ENCODE measurements at regions not wholly inside any gene's neighbourhood (a gene's known extent, or its start where the extent isn't known, plus 50 kb on each side); places are given as distances from the start of the nearest gene placed in this dataset.

DNA sequence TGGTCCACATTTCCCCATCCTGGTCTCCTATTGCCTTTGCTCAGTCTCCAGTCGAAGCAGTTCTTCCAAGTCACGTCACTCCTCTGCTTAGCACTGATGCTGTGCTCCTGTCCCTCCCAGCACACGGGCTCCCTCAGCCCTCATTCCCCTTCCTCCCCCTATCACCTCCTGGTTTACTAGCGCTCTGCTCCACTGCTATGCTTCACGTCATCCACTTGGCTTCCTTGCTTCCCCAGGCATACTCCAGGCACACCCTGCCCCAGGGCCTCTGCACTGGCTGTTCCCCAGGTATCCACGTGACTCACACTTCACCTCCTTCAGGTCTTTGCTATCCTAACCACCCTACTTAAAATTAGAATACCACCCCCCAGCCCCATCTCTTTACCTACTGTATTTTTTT is 269.3 kb downstream of the GLI2 start:
- no peak for DNase-seq

DNA sequence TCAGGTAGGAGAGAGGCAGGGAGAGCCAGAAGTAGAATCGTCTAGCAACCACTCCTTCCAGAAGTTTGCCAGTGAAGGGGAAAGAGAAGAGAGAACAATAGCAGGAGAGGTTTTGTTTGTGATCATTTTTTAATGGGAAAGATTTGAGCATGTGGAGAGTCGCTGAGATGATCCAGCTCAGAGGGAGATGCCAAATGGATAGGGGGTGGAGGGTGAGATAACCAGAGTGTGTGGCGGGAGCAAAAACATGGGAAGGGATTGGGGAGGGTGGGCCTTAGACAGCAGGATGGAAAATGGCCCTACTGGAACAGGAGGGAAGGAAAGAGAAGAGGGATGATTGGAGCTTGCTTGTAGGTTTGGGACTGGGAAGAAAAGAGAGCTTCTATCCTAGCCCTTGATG is 269.8 kb downstream of the GLI2 start:
- no peak for DNase-seq

DNA sequence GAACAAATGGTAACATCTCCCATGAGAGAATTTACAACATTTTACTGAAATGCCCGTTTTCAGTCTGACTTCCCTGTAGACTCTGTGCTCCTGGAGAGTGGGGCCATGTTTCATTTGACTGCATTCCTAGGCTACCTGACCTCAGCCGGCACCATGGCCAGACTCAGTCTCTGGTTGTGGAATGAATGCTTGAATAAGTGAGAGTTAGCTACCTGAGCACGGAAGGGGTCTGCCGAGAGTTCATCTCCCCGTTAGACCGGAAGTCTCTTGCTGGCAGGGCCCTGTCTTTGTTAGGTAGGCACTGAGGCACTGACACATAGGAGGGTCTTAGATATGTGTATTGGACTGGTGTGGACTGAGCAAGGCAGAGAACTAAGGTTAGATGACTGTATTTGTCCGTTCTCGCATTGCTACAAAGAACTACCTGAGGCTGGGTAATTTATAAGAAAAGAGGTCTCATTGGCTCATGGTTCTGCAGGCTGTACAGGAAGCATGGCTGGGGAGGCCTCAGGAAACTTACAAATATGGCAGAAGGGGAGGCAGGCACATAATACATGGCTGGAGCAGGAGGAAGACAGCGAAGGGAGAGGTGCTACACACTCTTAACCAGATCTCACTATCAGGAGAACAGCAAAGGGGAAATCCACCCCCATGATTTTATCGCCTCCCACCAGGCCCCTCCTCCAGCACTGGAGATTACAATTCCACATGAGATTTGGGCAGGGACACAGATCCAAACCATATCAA is 271.2 kb downstream of the GLI2 start:
- no peak for DNase-seq

DNA sequence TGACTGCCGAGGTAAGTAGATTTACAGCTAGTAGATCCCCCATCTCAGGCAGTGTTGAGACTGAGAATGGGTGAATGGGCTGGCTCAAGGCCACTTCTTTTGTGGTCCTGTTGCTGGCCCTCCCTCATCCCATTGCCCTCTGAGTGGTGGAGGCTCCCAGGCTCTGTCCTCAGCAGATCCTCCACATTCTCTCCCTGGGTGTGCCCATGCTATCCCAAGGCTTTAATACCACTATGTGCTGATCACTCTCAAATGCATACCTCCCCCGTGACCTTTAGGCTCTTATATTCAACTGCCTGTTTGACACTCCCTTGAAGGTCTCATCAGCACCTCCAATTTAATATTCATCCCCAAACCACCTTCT is 271.8 kb downstream of the GLI2 start:
- DNase-seq = no peak

DNA sequence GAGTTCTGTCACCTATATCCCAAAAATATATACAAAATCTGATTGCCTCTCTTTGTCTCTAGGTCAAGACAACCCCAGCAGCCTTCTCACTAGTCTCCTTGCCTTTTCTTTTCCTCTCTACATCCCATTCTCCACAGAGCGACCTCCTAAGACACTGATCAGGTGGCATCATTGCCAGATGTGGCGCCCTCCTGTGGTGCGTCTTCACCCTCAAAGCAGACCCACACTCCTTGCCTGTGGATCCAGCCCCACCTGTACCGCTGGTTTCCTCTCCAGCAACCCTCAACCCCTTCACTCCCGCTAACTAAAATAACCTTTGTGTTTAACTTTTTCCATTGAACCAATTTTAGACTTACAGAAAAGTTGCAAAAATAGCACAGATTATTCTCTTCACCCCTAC is 273.3 kb downstream of the GLI2 start:
- no peak for DNase-seq

DNA sequence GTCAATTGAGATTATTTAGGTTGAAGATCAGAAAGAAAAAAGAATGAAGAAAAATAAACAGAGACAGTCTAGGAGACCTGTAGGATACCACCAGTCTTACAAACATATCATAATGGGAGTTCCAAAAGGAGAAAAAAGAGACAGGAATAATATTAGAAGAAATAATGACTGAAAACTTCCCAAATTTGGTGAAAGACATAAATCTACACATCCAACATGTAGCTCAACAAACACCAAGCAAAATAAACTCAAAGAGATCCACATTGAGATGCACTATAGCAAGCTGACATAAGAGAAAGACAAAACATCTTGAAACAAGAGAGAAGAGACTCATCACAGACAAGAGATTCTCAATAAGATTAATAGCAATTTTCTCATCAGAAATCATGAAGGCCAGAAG is 274.0 kb downstream of the TFCP2L1 start:
- DNase-seq = no peak

DNA sequence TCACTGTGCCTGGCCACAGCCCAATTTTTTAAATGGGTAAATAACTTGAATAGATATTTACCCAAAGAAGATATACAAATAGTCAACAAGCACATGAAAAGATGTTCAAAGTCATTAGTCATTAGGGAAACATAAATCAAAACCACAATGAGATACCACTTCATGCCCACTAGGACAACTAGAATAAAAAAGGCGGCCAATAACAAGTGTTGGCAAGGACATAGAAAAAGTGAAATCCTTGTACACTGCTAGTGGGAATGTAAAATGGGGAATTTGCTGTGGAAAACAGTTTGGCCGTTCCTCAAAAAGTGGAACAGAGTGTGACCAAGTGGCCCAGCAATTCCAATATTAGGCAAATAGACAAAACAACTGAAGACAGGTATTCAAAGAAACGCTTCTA is 270.1 kb downstream of the TFCP2L1 start:
- no peak for DNase-seq

DNA sequence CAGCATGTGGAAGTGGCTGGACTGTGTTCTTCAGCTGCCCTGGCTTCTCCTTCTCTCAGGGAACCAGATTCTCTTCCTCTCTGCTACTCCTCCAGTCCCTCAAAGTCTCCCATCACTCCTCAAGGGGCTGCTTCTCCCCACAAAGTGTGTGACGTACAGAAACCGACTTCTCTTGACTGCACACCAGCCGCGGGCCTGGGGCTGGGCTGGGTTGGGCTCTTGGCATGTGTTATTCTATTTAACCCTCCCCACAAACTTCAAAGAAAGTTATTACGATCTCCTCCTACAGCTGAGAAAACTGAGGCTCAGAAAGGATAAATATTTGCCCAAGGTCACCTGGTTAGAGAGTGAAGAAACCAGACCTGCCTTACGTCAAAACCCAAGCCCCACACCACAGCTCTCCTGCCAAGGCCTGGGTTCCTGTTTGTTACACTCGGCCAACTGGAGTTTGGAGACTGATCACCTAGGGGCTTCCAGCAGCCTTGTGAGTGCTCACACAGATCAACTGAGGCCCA is 269.0 kb downstream of the TFCP2L1 start:
- DNase-seq = no peak

DNA sequence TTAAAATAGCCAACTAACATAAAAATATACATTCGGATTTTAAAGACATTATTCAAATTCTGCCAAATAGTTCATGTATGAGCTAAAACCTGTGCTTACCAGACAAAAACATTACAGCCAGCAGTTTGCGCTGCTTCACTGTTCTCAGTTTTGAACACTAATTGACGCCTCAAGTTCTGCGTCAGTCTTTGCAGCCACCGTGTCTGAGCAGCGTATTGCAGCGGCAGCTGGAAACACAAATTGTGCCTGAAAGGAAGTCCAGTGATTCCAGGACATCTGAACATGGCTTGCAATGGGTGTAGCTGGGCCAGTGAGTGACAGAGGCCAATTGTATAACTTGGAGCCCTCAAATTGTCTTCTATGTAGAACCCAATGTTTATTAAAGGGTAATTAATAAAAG is 267.6 kb downstream of the TFCP2L1 start:
- DNase-seq = no peak

DNA sequence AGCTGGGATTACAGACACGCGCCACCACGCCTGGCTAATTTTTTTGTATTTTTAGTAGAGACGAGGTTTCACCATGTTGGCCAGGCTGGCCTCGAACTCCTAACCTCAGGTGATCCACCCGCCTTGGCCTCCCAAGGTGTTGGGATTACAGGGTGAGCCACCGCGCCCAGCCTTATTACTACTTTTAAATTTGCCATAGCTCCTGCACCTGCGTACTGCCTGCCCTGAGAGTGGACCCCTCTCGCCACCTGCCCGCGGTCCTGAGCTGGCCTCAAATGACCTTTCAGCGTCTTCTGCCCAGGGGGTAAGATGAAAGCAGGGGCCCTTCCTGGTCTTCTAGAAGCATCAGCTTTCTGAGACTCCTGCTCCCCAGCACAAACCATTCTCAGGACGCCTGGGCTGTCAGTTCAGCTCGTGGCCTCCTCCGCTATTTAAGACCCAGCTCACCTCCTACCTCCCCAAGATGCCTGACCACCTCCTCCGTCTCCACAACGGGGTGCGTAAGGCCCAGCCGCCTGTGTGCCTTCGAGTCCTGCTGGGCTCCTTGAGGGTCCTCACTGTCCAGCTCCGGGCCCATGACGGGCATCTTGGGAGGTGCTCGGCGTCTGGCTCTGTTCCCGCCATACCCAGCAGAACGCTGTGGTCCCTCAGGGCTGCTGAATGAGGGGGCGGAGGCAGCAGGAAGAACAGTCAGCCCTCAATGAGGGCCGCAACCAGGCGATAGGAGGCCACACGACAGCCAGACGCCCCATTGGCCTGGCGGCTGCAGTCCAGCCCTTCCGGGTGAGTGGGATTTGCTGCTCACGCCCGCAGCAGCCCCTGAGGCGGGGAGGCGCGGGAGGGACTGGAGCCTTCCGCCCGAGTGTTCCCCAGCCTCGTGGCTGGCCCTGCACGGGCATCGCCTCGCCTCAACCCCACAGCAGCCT is 266.6 kb downstream of the TFCP2L1 start:
- no peak for DNase-seq

DNA sequence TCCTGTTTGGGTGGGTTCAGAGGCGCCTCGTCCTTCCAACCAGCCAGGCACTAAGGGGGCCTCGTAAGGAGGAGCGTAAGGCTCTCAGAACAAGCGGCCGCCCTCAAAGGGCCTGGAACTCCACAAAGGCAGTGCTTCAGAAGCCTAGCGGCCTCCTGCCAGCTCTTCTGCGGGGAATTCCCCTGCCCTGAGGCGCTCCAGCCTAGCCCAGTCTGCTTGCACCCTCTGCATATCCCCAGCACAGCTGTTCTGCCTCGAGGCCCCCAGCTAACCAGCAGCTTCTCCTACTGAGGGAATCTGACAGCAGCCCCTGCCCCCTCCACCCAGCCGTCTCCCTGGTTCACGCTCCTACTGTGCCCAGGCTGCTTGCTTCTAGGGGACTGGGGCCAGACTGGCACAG is 265.9 kb downstream of the TFCP2L1 start:
- DNase-seq = no peak

DNA sequence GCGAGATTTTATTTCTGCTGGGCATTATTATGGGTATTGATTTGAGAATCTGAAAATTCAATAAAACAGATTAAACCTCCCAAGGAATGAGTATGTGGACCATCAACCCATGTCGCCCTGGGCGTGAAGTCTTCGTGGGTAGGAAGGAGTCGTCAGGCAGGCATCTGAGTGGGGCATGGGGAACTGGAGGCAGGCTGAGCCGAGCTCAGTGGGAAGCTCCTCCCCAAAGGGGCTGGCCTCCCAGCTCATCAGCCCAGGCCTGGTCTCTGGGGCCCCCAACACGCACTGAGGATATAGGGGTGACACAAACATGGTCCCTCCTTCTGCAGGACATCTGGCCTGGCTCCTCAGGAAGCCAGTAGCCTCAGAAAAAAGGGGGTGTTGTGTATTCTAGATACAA is 265.2 kb downstream of the TFCP2L1 start:
- no peak for DNase-seq

DNA sequence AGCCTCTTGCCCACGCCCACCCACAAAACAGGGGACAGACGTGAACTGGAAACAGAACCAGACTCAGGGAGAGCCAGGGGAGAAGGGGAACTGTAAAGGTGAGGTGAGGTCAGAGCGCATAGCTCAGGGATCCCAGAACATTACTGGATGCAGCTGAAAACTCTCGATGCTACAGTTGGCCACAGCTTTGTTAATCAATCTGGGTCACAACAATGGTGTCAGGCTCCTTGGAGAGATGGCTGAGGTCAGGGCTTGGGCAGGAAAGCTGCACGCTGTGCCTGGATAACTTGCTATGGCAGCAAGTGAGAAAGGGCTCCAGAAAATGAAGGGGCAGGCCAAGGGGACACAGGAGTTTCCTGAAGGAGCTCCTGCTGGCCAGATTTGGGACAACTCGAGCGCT is 263.3 kb downstream of the TFCP2L1 start:
- DNase-seq = no peak

DNA sequence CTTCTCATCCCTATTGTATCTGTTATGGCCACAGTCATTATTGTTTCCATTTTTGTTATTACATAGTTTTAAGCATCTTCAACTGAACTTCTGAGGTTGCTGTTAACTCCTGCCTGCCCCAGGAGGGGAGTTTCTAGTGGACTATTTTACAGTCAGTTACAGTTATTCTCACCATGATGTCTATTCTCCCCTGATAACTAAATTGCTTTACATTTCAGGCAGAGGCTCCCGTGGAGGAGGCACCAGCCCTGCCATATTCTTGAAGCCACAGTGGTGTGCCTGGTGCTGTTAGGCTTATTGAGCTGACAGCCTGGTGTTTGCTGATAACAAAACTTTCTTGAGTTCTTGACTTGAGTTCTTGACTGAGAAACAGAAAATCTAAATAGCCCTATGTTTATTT is 256.4 kb downstream of the TFCP2L1 start:
- no peak for DNase-seq

DNA sequence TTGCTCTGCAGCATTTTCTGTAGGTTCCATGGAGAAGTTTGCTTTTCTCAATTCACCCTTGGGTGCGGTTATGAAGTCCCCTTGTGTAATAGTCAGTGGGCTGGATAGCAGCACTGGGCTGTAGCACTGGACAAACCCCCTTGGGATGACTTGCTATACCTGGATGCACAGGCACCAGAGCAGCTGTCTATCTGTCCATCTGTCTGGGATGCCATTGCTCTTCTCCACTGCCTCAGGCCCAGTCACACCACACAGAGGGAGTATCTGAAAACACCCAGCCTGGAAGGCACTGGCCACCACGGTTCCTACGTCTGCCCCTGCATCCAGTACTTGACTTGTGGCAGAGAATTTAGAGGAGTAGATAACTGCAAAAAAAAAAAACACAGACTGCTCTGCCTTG is 254.5 kb downstream of the TFCP2L1 start:
- no peak for DNase-seq

DNA sequence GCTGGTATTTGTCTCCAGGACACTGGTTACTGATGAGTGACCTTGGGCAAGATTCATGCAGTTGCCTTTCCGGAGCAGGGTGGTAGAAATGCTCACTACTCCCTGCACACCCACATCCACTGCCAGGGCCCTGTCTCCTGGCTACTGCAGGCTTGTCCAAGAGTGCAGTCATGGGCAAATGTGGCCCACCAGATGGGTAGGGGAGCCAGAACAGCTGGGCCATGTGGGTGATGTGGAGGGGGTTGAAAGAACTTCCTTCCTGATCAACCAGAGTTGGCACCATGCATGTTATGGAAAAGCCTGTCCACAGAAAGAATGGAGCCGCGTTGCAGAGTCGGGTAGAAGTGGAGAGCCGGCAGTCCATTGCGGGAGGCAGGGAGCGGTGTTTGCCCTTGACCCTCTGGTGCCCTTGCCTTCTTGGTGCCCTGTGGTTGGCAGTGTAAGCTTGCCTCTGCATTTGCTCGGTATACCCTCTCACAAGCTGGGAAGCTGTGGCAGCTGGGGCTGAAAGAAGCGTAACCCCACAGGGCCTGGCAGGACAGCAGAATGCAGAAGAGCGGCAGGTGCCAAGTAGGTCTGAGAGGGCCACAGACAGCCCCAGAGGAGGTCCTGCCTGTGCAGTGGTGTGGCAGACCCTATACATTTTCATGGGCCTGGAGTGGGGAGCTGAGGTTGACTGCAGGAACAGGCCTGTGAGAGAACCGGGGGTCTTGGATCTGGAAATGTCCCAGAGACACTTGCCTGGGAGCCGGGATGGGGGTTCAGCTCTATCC is 253.2 kb downstream of the TFCP2L1 start:
- DNase-seq = no peak

DNA sequence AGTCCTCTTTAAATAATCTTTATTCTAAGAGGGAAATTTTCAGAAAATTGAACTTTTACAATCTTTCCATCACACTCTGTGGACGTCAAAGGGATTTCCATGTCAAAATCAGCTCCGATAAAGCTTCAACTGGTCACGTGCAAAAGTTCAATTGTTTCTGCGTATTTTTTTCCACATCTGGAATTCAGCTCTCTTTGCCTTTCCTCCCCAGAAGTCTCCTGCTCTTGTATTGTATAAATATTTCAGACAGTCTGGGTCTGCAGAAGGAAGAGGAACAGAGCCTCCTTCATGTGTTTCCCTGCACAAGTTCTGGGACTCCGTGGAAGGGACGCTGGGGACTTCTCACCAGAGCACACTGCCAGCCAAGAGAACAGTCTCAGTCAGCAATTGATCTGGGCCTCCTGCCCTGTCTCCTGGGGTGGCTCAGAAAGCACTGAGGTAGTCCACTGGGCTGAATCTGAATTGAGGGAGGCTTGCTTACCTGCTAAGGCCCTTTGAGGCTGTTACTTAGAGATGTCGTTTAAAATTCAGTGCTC is 251.5 kb downstream of the TFCP2L1 start:
- DNase-seq = no peak

DNA sequence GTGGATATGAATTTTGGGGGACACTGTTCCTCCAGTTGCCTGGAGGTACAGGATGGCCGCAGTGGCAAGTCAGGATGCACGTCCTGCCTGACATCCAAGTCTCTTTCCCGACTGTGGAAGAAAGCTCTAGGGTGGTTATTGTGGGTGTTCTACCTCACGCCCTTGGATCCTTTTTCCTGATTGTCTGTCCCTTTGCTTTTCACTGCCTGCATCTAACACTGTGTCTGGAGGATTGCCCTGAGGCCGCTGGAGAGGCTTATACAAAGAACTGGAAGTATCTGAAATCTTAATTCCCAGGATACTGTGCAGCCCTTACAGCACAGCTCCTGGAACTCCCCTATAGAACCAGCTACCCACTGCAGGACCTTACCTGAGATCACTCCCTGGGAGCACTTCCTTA is 250.5 kb downstream of the TFCP2L1 start:
- DNase-seq = no peak

DNA sequence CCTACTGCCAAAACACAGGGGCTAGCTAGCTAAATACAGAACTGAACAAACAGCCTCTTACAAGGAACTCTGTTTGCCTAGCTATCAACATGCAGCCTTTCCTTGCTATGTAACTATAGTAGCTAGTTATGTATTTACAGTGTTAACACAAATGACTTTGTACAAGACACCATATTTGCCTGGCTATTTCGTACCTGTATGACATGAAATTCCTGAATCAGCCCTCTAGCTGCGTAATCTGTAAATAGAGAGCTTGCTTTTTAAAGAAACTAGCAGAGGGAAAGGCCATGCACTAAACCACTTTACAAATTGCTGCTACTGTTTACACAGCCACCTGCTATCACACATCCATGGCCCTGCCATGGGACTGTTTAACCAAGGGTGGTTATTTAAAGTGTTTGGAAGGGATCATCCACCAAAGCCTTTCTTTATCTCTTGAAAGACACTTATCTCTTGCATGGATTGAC is 248.7 kb downstream of the TFCP2L1 start:
- DNase-seq = no peak

DNA sequence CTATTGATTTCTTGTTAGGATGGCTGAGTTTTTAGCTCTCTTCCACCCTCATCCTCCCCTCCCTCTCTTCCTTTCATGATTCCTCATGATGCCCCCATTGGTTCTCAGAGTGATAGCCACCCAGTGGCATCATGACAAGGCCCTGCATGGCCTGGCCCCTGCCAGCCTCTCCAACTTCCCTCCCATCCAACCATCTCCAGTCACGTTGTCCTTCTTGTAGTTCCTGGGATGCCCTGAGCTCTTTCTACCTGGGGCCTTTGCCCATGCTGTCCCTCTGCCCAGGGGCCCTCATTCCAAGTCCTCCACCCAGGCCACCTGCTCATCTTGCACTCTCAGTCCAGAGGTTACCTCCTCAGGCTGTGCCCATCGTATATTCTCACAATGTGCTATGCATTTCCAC is 247.5 kb downstream of the TFCP2L1 start:
- no peak for DNase-seq

DNA sequence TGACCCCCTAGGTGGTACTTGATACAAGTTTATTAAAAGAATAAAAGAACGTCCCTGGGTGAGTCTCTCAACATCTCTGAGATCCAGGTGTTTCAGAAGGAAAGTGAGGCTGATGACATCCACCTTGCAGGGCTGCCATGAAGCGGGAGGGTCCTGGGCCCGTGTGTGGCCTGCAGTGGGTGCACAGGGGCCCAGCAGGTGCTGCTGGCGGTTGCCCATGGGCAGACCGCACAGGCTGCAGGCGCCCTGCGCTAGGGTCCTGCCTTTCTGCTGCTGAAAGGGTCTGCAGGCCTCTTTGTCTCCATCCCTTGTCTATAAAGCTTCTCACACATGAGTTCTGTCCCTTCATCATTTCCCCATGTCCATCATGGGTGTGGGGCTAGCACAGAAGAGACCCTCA is 247.0 kb downstream of the TFCP2L1 start:
- no peak for DNase-seq

DNA sequence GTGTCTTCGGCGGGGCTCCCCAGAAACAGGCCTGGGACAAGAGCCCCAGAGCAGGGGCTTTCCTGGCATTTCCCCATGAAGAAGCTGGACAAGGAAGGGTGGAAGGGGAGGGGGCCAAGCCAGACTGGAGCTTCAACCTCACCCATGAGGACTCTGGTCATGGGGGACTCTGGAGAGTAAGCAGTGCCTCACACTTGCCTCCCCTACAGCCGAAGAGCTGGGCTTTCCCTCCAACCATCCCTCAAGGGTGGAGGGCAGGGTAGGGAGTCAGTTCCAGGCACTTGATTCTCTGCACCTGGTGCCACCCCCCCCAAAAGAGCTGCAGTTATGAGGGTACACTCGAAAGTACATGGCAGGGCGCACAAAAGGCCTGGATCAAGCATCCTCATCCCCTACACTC is 246.6 kb downstream of the TFCP2L1 start:
- DNase-seq = no peak
